Stimulated activated CD4-positive, alpha-beta T cell treated with anti-CD3 and anti-CD28 coated beads, Interleukin-2, amount 100 ng/mL, for 4 hours (primary cell): ENCODE measurements at regions not wholly inside any gene's neighbourhood (a gene's known extent, or its start where the extent isn't known, plus 50 kb on each side); places are given as distances from the start of the nearest gene placed in this dataset.
"Not testable (repeated sequence)": the region's sequence is repeated elsewhere in the genome, so short reads cannot be mapped to it uniquely, and the experiment has no call there.

Experiments
- DNase-seq: peaks from one replicate; pipeline ENCODE4 v3.0.0-alpha.2; 2020; ENCODE audit warnings: low read depth

DNA sequence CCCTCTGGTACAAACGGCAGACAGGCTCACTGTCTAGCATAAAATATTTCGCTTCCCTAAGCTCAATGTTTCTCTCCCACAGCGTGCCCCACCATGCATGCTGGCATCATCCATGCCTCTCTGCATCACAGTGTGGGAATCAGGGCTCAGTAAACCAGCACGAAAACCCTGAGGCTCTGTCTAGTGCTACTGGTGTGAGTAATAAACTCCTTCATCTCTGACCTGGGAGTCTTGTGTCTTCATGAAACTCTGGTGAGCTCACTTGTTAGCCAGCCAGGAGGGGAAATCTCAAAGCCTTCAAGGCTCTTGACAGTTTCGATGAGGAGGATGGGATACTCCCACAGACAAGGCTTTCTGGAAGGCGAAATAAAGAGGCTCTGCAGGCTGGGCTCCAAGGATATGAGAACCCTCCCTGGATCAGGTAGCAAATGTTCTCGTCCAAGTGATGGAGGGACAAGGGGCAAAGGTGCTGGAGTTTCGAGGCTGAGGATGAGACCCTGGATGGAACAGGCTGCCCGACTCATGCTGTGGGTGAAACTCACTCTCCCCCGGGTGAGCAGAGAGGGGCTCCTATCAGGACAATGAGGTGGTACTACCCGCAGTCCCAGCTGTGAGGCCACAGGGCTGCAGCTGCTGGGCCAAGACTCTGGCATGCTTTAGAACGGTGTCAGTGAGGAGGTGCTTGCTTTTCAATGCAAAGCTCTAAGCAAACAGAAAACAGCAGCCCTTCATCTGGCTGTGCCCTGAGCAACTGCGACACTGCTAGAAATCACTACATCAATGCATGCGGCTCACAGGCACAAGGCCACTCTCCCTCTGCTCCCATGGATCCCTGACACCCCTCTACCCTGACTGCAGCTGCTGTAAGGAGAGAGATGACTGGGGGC lies 69.3 kb downstream of the SHANK2 start:
- DNase-seq: no peak

DNA sequence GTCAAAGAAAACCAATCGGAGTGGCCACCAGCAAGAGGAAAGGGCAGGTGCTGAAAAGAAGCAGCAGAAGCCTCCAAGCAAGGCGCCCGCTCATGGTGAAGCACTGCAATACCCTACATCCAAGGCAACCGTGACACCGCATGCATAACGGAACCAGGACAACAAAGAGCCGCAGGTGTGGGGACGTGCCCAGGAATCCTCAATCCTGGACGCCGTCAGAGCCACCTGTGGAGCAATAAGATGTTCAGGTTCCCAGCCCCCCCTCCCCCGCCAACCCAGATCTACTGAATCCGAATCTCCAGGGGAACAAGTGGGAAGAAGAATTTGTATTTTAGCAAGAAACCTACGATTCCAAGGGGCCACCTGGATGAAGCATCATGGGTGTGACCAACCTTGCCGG lies 70.8 kb downstream of the SHANK2 start:
- DNase-seq: no peak

DNA sequence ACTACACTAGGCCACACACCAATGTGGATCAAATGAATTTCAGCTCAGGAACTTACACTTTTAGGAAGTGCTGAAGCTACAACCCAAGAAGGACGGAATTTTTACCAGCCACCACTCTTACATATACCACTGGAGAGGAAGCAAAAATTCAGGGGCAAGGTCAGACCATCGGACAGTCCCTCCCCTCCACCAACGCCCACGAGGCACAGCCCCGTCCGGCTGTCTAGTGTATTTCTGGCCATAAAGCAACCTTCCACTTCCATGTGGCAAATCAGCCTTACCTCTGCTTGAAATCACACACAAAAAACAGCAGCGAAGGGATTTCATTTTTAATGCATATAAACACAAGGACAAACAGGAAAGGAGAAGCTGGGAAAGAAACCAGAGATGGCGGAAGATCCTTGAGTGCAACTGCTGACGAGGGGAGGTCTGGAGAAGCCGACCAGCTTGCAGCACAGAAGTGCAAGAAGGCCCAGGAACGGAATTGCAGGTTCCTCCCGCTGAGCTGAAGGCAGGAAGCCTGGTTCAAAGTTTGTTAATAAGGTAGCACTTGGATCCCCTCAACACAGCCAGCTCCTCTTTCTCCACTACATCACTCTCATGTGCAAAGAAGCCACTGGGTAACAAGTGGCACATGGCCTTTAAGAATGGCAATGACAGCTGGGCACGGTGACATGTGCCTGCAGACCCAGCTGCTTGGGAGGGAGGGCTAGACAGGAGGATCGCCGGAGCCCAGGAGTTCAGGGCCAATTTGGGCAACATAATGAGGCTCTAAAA lies 71.5 kb downstream of the SHANK2 start:
- DNase-seq: no peak

DNA sequence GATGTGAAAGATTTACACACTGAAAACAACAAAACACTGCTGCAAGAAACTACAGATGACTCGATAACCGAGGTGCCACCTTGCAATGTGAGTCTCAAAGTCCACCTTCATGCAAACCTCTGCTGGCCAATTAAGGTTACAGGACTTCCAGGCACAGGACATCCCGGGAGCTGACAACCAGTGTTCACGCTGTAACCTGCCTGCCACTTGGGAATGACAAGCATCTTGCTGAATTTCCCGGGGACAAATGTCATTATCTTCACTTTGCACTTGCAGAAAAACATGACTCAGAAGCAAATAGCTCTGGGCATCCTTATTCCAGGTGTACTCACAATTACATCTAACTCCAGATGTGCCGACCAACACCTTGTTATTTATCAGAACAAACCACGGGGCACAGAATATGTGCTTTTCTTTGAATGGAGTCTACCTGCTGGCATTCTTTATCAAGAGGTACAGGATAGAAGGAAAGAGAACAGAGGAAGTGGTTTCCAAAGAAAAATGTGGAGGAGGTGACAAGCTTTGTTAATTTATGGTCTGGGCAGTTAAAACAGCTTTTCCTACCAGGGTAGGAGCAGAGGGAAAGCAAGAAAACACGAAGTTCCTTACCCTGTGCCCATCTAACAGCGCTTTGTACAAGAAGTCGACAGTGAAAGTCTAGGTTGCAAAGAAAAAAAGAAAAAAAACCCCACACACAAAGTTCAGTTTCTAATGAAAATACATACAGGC lies 72.3 kb downstream of the SHANK2 start:
- DNase-seq: no peak

DNA sequence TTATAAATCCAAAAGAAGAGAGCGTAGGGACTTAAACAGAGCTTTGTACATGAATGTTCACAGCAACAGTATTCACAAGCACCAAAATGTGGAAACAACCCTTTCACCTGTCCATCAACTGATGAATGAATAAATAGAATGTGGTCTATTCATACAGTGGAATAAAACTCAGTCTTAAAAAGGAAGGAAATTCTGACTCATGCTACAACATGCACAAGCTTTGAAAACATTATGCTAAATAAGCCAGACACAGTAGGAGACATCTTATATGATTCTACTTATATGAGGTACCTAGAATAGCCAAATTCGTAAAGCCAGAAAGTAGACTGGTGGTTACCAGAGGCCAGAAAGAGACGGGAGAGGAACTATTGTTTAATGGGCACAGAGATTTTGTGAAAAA lies 74.3 kb downstream of the SHANK2 start:
- DNase-seq: no peak

DNA sequence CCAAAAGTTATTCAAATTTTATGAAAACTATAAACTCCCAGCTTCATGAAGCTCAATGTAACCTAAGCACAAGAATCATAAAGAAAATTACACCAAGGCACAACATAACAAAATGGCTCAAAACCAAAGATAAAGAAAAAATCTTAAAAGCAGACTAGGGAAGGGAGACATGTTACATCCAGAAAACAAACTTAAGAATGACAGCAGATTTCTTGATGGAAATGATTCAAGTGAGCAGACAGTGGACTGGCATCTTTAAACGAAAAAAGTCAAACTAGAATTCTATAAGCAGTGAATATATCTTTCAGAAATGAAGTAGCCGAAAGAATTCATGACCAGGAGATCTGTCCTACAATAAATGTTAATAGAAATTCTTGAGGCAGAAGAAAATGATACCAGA lies 75.6 kb downstream of the SHANK2 start:
- no peak for DNase-seq

DNA sequence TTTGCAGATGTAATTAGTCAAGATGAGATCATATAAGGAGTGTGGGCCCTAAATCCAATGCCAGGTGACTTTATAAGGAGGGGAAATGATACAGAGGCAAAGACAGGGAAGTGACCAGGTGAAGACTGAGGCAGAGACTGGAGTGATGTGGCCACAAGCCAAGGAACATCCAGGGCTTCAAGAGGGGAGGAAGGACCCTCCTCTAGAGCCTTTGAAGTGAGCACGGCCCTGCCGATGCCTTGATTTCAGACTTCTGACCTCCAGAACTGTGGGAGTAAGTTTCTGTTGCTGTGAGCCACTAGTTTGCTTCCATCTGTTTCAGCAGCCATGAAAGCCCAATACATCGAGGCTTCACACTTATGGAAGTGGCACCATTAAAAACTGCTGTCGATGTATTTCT lies 78.7 kb downstream of the SHANK2 start:
- DNase-seq: no peak

DNA sequence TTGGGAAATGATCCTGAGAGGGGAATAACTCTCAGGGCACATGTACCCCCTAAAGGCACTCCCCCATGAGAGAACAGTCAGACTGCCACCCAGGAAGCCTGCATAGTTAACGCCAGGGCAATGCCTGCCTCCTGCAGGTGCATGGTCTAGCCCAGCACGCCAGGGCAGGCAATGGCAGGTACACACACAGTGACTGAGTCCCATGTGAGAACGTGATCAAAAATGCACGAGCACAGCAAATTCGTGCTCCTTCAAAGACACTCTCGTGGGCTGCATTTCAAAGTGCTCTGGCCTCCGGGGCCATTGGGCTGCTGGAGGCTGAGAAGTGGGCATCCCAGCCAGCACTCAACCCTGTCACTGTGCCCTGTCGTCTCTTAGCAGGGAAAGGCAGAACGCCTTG lies 79.7 kb downstream of the SHANK2 start:
- no peak for DNase-seq

DNA sequence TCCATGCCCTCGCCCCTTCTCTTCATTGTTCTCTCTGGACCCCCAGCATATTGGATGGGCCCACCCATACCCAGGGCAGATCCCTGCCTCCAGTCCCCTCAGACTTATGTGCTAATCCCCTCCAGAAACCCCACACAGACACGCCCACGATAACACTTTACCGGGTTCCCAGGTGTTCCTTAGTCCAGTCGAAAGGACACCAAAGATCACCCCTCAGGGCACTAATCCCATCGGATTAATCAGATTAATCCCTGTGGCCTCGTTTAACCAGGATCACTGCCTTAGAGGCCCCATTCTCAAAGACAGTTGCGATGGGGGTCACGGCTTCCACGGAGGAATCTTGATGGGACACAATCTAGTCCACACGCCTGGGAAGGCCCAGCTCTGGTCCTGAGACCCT lies 80.8 kb downstream of the SHANK2 start:
- no peak for DNase-seq

DNA sequence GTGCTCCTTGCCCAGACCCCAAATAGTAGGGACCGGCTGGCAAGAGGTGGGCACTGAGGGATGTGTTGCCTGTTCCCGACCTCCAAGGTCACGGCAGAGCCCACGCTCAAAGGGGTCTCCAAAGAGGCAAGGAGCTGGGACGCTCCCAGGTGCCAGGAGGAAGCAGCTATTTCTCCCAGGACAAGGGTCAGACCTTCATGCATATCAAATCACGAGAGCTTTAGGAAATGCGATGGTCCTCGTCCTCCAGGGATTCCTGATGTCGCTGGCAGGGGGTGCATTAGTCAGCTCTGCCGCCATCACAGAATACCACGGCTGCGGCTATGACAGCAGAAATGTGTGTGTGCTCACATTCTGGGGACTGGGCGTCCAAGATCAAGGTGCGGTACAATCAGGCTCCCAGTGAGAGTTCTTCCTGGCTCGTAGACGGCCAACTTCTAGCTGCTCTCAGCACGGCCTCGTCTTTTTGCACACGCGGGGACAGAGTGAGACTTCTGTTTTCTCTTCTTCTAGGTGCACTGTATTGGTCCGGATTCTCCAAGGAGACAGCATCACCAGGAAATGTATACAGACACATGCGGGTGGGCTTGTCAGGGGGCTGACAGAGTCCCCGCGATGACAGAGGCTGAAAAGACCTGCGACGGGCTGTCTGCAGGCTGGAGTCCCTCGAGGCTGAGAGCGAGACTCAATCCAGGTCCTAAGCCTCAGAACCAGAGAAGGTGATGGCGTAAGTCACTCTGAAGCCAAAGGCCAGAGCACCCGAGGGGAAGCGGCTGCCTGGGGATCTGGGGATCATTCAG lies 81.6 kb downstream of the SHANK2 start:
- DNase-seq: no peak

DNA sequence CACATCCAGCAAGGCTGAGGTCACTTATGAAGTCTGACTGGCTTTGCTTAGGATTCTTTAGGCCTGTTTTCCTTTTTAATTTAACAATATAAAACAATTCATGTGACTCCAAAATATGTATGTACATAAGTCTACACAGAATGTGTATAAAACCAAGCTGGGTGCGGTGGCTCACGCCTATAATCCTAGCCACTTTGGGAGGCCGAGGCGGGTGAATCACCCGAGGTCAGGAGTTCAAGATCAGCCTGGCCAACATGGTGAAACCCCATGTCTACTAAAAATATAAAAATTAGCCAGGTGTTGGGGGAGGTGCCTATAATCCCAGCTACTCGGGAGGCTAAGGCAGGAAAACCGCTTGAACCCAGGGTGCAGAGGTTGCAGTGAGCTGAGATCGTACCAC lies 83.1 kb downstream of the SHANK2 start:
- no peak for DNase-seq

DNA sequence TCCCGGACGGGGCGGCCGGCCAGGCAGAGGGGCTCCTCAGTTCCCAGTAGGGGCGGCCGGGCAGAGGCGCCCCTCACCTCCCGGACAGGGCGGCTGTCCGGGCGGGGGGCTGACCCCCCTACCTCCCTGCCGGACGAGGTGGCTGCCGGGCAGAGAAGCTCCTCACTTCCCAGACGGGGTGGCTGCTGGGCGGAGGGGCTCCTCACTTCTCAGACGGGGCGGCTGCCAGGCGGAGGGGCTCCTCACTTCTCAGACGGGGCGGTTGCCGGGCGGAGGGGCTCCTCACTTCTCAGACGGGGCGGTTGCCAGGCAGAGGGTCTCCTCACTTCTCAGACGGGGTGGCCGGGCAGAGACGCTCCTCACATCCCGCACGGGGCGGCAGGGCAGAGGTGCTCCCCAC lies 84.6 kb downstream of the SHANK2 start:
- DNase-seq: not testable (repeated sequence)

DNA sequence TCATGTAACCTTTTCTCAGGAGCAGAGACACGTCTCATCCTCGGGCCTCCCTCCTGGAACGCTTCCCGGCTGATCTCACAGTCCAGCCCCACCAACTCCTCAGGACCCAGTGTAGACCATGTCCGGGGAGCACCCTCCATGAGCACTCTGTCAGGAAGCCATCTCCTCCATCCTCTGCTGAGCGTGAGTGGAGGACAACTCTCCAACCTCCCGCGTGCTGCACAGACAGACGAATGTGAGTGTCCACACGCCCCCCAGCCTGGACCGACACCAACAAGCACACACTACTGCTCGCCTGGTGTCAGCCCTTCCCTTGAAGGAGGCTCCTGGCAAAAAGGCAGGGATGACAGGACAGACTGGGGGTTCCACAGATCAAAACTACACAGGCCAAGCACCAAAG lies 86.6 kb downstream of the SHANK2 start:
- no peak for DNase-seq

DNA sequence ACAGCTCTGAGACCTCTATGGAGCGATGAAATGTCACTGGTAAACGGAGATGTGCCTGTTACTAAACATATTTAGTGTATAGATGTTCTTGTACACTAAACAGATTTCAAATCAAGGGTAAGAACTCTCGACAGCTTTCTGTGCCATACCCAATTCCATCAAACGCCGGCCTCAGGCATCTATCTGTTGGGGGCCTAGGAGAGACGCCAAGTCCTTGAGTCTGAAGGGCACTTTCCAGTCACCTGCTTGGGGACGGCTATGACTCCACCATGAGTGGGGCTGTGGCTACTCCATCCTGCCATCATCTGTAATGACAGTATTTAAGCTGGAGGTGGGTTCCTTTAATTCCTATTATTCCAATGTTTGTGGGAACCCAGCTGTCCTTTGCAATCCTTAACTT lies 87.8 kb downstream of the SHANK2 start:
- DNase-seq: no peak

DNA sequence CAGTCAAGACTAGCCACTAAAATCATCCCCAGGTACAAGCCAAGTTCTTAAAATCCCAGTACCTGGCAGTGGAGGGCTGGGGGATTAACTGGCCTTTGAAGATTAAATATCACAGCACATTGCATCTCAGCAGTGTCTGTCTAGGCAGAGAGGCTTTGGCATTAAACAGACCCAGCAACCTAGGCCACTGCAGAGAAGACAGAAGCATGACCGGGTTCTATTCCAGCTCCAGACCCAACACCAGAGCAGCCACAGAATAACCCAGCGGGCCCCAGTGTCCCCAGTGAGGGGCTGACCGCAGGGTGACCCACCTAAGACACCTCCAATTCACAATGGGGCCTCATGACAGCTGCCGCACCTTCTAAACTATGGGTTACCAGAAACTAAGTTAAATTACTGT lies 88.2 kb downstream of the SHANK2 start:
- DNase-seq: no peak

DNA sequence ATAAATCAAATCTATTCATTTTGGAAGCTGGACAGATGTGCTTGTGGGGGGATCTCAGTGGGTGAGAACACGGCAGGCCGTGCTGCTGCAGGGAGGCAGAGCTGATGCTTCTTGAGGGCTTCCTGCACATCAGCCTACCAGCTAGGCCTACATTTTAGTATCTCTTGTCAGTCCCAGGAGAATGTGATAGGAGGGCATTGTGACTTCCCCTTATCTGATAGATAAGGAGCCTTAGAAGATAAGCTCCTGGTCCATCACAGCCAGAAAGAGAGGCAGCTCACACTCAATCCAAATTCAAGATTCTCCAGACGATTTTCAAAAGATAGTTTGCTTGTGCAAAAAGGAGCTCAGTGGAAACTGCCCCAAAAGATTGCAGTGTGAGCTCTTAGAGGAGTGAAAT lies 89.0 kb downstream of the SHANK2 start:
- DNase-seq: no peak

DNA sequence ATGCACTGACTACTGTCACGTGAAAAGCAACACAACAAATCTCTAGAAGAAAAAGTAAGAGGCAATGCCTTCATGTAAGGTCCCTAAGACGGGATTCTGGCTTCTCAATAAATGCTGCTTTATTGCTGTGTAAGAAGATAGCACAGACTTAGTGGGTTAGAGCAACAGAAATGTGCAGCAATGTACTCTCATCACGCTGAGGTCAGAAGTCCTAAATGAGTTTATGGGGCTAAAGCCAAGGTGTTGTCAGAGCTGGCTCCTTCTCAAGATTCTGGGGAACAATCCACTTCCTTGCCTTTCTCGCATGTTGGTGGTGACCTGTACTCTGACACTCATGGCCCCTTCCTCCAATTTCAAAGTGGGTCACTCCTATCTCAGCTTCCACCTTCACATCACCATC lies 93.4 kb downstream of the SHANK2 start:
- no peak for DNase-seq

DNA sequence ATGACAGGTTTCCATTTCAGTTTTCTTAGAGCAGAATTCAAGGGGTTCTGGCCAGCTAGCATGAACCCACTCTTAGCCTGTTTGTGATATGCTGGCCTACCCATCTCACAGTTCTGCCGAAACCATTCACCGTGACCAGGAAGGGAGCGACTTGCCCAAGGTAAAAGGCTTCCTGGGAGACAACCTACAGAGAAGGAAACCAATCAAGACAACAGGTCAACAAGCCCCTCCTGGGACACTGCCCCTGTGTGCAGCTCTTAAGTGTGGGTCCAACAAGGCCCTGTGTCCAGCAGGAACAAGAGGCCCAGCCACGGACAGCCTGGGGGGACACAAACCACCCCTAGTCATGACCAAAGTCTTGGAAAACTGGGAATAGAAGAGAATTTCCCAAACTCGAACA lies 94.7 kb downstream of the SHANK2 start:
- not testable (repeated sequence) for DNase-seq

DNA sequence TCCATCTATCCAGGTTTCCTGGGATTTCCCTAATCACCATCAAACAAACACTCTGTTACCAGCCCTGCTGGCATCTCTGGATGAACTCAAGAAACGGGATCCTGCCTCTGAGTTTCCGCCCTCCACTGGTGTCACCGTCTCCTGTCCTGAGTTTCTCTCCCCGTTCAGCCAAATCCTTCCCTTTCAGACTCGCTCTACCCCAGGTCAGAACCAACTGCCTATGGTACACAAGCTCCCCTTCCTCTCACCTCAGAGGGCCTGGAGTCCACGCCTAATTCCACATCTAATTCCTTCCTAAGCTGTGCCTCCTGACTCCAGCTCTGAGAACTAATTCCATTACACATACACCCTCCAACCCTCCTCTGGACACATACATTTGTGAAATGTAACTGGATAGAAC lies 96.1 kb downstream of the SHANK2 start:
- DNase-seq: no peak

DNA sequence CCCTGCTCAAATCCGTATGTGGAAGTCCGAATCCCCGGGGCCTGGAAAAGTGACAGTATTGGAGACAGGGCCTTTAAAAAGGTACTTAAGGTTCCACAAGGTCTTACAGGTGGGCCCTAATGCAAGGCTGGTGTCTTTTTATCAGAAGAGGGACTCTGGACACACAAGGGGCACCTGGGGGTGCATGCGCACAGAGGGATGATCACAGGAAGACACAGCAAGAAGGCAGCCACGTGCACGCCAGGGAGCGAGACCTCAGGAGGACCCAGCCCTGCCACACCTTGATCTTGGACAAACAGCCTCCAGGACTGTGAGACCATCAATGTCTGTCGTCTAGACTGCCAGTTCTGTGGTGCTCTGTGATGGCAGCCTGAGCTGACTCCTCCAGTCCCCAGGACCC lies 96.5 kb downstream of the SHANK2 start:
- no peak for DNase-seq

DNA sequence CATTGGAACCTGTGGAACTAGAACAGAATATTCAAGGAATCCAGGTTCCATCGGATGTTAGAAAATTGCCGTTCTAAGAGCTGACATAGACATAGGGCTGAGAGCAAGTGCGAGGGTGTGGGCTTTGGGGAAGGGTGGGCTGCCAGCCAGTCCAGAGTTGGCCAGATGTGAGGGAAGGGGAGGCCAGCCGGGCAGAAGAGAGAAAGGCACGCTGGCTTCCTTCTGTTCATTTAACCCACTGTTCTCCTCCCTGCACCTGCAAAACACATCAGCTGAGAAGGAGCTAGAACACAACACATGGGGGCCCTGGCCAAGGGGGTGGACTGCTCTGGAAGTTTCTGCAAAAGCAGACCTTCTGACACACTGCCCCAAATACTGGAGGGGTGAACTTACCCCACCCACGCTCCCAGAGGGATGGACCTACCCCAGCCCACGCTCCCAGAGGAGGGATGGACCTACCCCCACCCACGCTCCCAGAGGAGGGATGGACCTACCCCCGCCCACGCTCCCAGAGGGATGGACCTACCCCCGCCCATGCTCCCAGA lies 98.0 kb downstream of the SHANK2 start:
- no peak for DNase-seq

DNA sequence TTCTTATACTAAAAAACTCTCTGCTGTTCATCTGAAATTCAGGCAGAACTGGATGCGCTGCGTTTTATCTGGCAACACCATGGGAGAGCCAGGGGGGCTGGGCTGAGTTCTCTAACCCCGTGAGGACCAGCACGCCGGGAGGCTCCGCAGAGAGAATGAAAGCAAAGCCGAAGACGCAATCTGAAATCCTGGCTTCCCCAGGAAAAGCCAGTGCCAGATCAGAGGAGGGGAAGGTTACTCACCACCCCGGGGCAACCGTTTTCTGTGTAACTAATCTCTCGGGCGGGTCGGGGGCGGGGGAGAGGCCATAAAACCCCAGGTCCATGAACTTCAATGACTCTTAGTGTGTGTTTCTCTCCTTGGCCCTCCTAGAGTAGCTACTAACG lies 99.4 kb downstream of the SHANK2 start:
- DNase-seq: no peak
